ENCODE measurements at regions not wholly inside any gene's neighbourhood (a gene's known extent, or its start where the extent isn't known, plus 50 kb on each side); places are given as distances from the start of the nearest gene placed in this dataset.

- no peaks in the 10 kb centered on the region for H3K9me3 ChIP-seq
- WGBS, 3 donors = 90 to 93% (median 92%) methylated on average over 8 of the region's 8 CpGs
- no peaks in the 10 kb centered on the region for H3K36me3 ChIP-seq
- peaks cover 1% of the 10 kb centered on the region for H3K4me1 ChIP-seq (ENCODE audit: insufficient read depth)
- no peaks in the 10 kb centered on the region for H3K27me3 ChIP-seq
- TF ChIP-seq POLR2A (IDR thresholded peaks at IDR 0.05) = no peak
- H3K27ac ChIP-seq = no peak overlapping the region
- no peak overlapping the region for H3K4me3 ChIP-seq
- peak in 1 of 5 donors; percentile 4 for DNase-seq
- intact Hi-C loops (cut with DNase I) = no loop called here
These were observed 143.9 kb upstream of the HS3ST2 start for GRCh38 chr16:22670044-22670536.

DNA sequence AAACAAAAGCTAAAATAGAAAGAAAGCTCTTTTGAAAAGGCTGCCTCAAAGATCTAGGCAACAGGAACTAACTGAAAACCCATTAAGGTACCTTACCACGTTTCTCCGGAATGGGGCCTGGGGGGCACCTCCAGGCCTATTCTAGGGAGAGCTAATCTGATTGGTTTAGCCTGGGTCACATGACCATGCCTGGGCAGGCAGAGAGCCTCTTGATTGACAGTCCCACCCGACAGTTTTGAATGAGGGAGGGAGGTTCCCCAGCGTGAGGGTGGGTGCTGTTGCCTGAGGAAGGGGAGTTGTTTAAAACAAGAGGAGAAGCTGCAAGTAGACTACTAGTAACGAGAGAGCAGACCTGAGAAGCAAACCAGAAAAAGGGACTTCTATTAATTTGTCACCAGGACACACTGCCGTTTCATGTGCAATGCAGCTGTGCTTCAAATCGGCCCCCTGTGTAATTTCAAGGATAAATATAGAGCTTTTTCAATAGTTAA lies 143.4 kb upstream of the HS3ST2 start:
- Histone ChIP-seq H3K36me3 (no peaks in the 10 kb centered on the region), H3K27me3 (no peaks in the 10 kb centered on the region), H3K4me1 (ENCODE audit: insufficient read depth) (peaks cover 1% of the 10 kb centered on the region), H3K9me3 (no peaks in the 10 kb centered on the region), H3K4me3 (no peak overlapping the region), H3K27ac (no peak overlapping the region)
- WGBS, 3 donors = 25 to 30% (median 27%) methylated on average over 7 of the region's 7 CpGs
- peak in 1 of 5 donors; percentile 5 for DNase-seq
- TF ChIP-seq, protein P1, sequence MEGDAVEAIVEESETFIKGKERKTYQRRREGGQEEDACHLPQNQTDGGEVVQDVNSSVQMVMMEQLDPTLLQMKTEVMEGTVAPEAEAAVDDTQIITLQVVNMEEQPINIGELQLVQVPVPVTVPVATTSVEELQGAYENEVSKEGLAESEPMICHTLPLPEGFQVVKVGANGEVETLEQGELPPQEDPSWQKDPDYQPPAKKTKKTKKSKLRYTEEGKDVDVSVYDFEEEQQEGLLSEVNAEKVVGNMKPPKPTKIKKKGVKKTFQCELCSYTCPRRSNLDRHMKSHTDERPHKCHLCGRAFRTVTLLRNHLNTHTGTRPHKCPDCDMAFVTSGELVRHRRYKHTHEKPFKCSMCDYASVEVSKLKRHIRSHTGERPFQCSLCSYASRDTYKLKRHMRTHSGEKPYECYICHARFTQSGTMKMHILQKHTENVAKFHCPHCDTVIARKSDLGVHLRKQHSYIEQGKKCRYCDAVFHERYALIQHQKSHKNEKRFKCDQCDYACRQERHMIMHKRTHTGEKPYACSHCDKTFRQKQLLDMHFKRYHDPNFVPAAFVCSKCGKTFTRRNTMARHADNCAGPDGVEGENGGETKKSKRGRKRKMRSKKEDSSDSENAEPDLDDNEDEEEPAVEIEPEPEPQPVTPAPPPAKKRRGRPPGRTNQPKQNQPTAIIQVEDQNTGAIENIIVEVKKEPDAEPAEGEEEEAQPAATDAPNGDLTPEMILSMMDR (IDR thresholded peaks at IDR 0.05) = no peak
- TF ChIP-seq EP300 (IDR thresholded peaks at IDR 0.05) = no peak
- no peak for TF ChIP-seq POLR2A (IDR thresholded peaks at IDR 0.05)
- intact Hi-C loops (cut with DNase I) = no loop called here

DNA sequence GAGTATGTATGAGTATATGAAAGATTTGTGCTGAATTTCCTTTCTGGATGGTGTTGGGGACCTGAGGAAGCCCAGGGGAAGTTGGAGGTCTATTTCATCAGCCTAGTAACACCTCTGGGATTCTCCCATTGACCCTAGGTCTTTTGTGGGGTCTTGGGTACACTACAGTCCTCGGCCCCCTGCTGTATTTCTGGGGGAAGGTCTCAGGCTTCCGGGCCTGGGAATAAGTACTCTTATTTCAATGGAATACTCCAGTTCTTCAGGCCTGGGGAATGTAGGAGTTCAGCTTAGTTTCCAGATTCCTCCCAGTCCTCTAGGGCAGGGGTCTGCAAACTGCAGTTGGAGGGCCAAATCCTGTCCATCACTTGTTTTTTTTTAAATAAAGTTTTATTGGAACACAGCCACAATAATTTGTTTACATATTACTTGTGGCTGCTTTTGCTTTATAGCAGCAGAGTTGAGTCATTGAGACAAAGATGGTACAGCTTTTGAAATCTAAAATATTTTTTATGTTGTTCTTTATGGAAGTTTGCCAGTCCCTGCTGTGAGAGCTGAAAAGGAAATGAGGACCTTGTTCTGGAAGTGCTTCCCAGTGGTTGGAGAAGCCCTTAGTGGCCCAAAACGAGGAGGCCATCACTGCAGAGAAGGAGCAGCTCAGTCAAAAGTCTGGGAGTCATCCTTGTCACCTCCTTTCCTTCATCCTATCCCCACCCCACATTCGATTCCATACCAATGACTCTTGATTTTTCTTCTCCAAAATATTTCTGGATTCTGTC lies 142.5 kb upstream of the HS3ST2 start:
- H3K9me3 ChIP-seq = no peaks in the 10 kb centered on the region
- no peaks in the 10 kb centered on the region for H3K27me3 ChIP-seq
- H3K4me1 ChIP-seq (ENCODE audit: insufficient read depth) = peaks cover 1% of the 10 kb centered on the region
- TF ChIP-seq, protein P1 (IDR thresholded peaks at IDR 0.05) = no peak
- TF ChIP-seq EP300 (IDR thresholded peaks at IDR 0.05) (no peak), POLR2A (IDR thresholded peaks at IDR 0.05) (no peak)
- intact Hi-C loops (cut with DNase I) = no loop called here
- H3K36me3 ChIP-seq = no peaks in the 10 kb centered on the region
- H3K4me3 ChIP-seq = no peak overlapping the region
- WGBS, 3 donors = 69 to 74% (median 69%) methylated on average over 4 of the region's 4 CpGs
- no peak overlapping the region for H3K27ac ChIP-seq
- DNase-seq = peak in 1 of 5 donors; percentile 1

DNA sequence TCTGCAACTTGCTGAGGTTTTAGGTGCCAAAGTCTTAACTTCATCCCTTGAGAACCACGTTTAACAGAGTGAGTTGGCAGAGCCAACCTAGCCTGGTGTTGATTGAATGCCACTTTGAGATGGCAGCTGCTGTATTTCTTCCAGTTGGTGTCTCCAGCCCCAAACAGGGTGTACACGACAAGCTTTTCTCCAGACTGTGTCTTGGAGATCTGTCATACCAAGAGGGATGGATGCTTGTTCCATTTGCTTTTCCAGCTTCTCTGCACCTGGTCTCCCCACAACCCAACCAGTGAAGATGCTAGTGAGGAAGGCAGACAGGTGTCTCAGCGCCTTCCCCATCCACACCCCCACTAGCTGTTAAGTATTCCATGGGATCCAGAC lies 141.1 kb upstream of the HS3ST2 start:
- Histone ChIP-seq H3K9me3 (no peaks in the 10 kb centered on the region), H3K36me3 (no peaks in the 10 kb centered on the region), H3K27ac (no peak overlapping the region), H3K4me3 (no peak overlapping the region), H3K4me1 (ENCODE audit: insufficient read depth) (peaks cover 1% of the 10 kb centered on the region), H3K27me3 (no peaks in the 10 kb centered on the region)
- DNase-seq = peak in 1 of 5 donors; percentile 2
- intact Hi-C loops (cut with DNase I) = no loop called here
- no peak for TF ChIP-seq EP300 (IDR thresholded peaks at IDR 0.05)
- no peak for TF ChIP-seq POLR2A (IDR thresholded peaks at IDR 0.05)
- TF ChIP-seq, protein P1 (IDR thresholded peaks at IDR 0.05) = no peak
- whole genome bisulfite sequencing, 3 donors = 58 to 63% (median 62%) methylated on average over 3 of the region's 3 CpGs

- no peak for DNase-seq
- intact Hi-C loops (cut with DNase I) = no loop called here
- Histone ChIP-seq H3K36me3 (no peaks in the 10 kb centered on the region), H3K4me1 (ENCODE audit: insufficient read depth) (peaks cover 1% of the 10 kb centered on the region), H3K27ac (no peak overlapping the region), H3K9me3 (no peaks in the 10 kb centered on the region), H3K4me3 (no peak overlapping the region), H3K27me3 (no peaks in the 10 kb centered on the region)
- WGBS, 3 donors = 4 to 13% (median 5%) methylated on average over 2 of the region's 2 CpGs
- TF ChIP-seq, protein P1 (IDR thresholded peaks at IDR 0.05) = no peak
- TF ChIP-seq POLR2A (IDR thresholded peaks at IDR 0.05) (no peak), EP300 (IDR thresholded peaks at IDR 0.05) (no peak)
These were observed 140.5 kb upstream of the HS3ST2 start for GRCh38 chr16:22673421-22673831.
